Natural killer cell (primary cell): ENCODE measurements at regions not wholly inside any gene's neighbourhood (a gene's known extent, or its start where the extent isn't known, plus 50 kb on each side); places are given as distances from the start of the nearest gene placed in this dataset.

ENCODE experiments used
- ATAC-seq, 3 donors: fragments of 150-1000 bp in 2 of 3; fragments of 200-7000 bp in 1 of 3; cut with Tn5 transposase; 1 replicate in 1 of 3; 2 replicates in 2 of 3; pipeline ENCODE4 v1.10.0; 2021; ENCODE audit warnings: mild to moderate bottlenecking in 2 of 3, moderate library complexity in 2 of 3
- DNase-seq, 2 donors: peaks; one replicate each; pipeline versions ENCODE4 v3.0.0 to v3.0.0-alpha.2; 2013 to 2021; ENCODE audit warnings: mixed read lengths in 1 of 2
- H3K27ac ChIP-seq: one replicate; pipeline ENCODE4 v1.5.1; 2013; ENCODE audit warnings: mild to moderate bottlenecking, low read length
- H3K27me3 ChIP-seq: one replicate; pipeline ENCODE4 v1.6.1; 2013; ENCODE audit warnings: low read length; ENCODE audit not compliant: control insufficient read depth, insufficient read depth
- H3K36me3 ChIP-seq: one replicate; pipeline ENCODE4 v1.6.1; 2013; ENCODE audit warnings: low read length; ENCODE audit not compliant: control insufficient read depth, insufficient read depth
- H3K4me1 ChIP-seq: one replicate; pipeline ENCODE4 v1.6.1; 2013; ENCODE audit warnings: low read length; ENCODE audit not compliant: control insufficient read depth, insufficient read depth
- H3K4me3 ChIP-seq: one replicate; pipeline ENCODE4 v1.5.1; 2013; ENCODE audit warnings: low read length
- H3K9me3 ChIP-seq: one replicate; pipeline ENCODE4 v1.6.1; 2013; ENCODE audit warnings: low read length; ENCODE audit not compliant: control insufficient read depth, insufficient read depth
- H3K27ac Mint-ChIP-seq, 2 donors: one replicate each; pipeline ENCODE4 v1.8.0; 2022; ENCODE audit warnings: mild to moderate bottlenecking in 2 of 2, mixed read lengths in 2 of 2, moderate library complexity in 1 of 2
- H3K27me3 Mint-ChIP-seq, 2 donors: one replicate each; pipeline ENCODE4 v1.8.0; 2022; ENCODE audit warnings: low read depth in 2 of 2, mixed read lengths in 2 of 2
- H3K36me3 Mint-ChIP-seq: one replicate; pipeline ENCODE4 v1.8.0; 2022; ENCODE audit warnings: mixed read lengths
- H3K4me1 Mint-ChIP-seq, 2 donors: one replicate each; pipeline ENCODE4 v1.8.0; 2022; ENCODE audit warnings: mixed read lengths in 2 of 2
- H3K4me3 Mint-ChIP-seq: one replicate; pipeline ENCODE4 v1.8.0; 2022; ENCODE audit warnings: mild to moderate bottlenecking, moderate library complexity, mixed read lengths
- H3K9me3 Mint-ChIP-seq, 2 donors: one replicate each; pipeline ENCODE4 v1.8.0; 2022; ENCODE audit warnings: mixed read lengths in 2 of 2
- CTCF ChIP-seq: fragments of 200-600 bp; IDR thresholded peaks from one replicate; pipeline ENCODE4 v1.8.0; 2022; ENCODE audit warnings: antibody characterized with exemption
- WGBS: methylation state at CpG from one replicate; pipeline ENCODE4 v1.1.7; 2013; ENCODE audit warnings: missing lambda C conversion rate; ENCODE audit not compliant: insufficient coverage; 5-methylcytosine and 5-hydroxymethylcytosine counted together
- intact Hi-C: fragments of 100-400 bp; cut with micrococcal nuclease; formaldehyde crosslinking; loops from one replicate; pipeline ENCODE4 v1.14.2; 2022

- H3K27me3 Mint-ChIP-seq: no peaks in the 10 kb centered on the region
- WGBS: 14% methylated on average over 3 of the region's 3 CpGs
- H3K36me3 Mint-ChIP-seq: no peaks in the 10 kb centered on the region
- Histone ChIP-seq H3K36me3 (no peaks in the 10 kb centered on the region), H3K4me1 (no peaks in the 10 kb centered on the region), H3K27ac (no peak overlapping the region), H3K4me3 (no peak overlapping the region), H3K27me3 (no peaks in the 10 kb centered on the region), H3K9me3 (no peaks in the 10 kb centered on the region)
- no peak for DNase-seq
- H3K27ac Mint-ChIP-seq: no peak overlapping the region
- peaks cover 0 to 2% of the 10 kb centered on the region in 2 donors for H3K9me3 Mint-ChIP-seq
- no peak for TF ChIP-seq CTCF
- no peak overlapping the region for H3K4me3 Mint-ChIP-seq
- no peak for ATAC-seq
- no peaks in the 10 kb centered on the region for H3K4me1 Mint-ChIP-seq
- intact Hi-C loops: no loop called here
Measured at GRCh38 chr2:40534528-40534927, 82.6 kb upstream of the SLC8A1 start.

DNA sequence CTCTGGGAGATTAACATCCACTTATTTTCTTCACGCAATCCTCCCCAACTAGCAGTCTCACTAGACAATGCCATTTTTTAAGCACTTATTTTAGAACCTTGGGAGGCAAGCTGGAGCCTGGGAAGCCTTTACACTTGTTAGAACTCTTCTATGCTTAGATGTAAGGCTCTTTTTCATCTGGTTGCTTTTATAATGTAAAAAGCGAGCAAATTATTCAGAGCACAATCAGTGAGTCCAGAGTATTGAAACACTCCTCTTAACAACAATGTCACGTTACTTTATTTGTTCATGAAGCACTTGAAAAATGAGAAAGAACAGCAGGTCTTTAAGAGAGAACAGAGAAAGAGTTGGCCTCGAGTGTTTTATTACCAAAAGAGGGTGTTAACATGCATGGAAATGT is 84.1 kb upstream of the SLC8A1 start:
- DNase-seq (no peak), ATAC-seq (no peak)
- WGBS: 90% methylated on average over 2 of the region's 4 CpGs
- H3K4me1 ChIP-seq: no peaks in the 10 kb centered on the region
- no peak overlapping the region for H3K27ac ChIP-seq
- no peaks in the 10 kb centered on the region for H3K27me3 ChIP-seq
- H3K36me3 Mint-ChIP-seq: no peaks in the 10 kb centered on the region
- no peak for TF ChIP-seq CTCF
- no peaks in the 10 kb centered on the region for H3K9me3 ChIP-seq
- H3K4me3 ChIP-seq: no peak overlapping the region
- no peaks in the 10 kb centered on the region for H3K27me3 Mint-ChIP-seq
- intact Hi-C loops: no loop called here
- H3K27ac Mint-ChIP-seq: no peak overlapping the region
- H3K9me3 Mint-ChIP-seq: peaks cover 0 to 2% of the 10 kb centered on the region in 2 donors
- H3K36me3 ChIP-seq: no peaks in the 10 kb centered on the region
- H3K4me1 Mint-ChIP-seq: no peaks in the 10 kb centered on the region
- no peak overlapping the region for H3K4me3 Mint-ChIP-seq

DNA sequence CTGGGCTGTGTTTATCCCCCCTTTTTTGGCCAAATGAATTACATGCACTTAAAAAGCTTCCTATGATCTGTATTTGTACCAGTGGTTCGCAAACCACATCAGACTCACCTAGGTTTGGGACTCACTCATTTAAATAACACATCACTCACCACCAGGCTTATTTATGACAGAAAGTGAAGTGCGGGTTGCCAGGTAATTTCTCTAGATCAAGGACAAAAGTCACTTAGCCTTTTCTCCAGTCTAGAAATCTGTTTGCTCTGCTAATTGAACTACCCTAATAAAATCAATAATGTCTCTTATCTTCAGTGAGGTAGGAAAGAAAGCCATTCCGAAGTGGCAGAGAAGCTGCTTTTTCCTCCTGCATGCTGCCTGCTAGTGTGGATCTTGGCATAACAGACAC is 88.1 kb upstream of the SLC8A1 start:
- Histone ChIP-seq H3K4me3 (no peak overlapping the region), H3K36me3 (no peaks in the 10 kb centered on the region), H3K27ac (no peak overlapping the region), H3K27me3 (no peaks in the 10 kb centered on the region), H3K4me1 (no peaks in the 10 kb centered on the region), H3K9me3 (no peaks in the 10 kb centered on the region)
- WGBS: 89% methylated on average over 3 of the region's 3 CpGs
- no peak overlapping the region for H3K4me3 Mint-ChIP-seq
- no peaks in the 10 kb centered on the region for H3K27me3 Mint-ChIP-seq
- no peaks in the 10 kb centered on the region for H3K36me3 Mint-ChIP-seq
- no peak overlapping the region for H3K27ac Mint-ChIP-seq
- H3K4me1 Mint-ChIP-seq: no peaks in the 10 kb centered on the region
- TF ChIP-seq CTCF: no peak
- H3K9me3 Mint-ChIP-seq: no peaks in the 10 kb centered on the region
- intact Hi-C loops: no loop called here
- DNase-seq (no peak), ATAC-seq (no peak)

DNA sequence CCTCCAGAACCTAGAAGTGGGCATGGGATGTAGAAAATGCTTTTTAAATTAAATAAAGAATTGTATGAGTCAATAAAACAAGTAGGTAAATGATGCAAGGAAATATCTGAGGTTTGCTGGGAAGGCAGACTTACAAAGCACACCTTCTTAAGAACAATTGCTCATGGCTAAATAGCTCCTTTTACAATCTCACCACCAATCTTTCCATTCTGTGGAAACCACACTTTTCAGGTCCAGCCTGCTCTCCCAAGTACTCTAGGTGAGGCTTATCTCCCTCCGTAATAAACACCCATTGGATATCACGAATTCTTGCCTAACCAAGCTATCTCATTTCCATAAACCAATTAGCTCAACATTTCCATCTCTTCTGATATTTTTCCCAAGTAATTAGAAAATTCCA is 91.5 kb upstream of the SLC8A1 start:
- no peak for ATAC-seq
- Histone ChIP-seq H3K4me3 (no peak overlapping the region), H3K27me3 (no peaks in the 10 kb centered on the region), H3K4me1 (no peaks in the 10 kb centered on the region), H3K27ac (no peak overlapping the region), H3K36me3 (no peaks in the 10 kb centered on the region), H3K9me3 (no peaks in the 10 kb centered on the region)
- Mint-ChIP-seq H3K27me3 (no peaks in the 10 kb centered on the region), H3K9me3 (peaks cover 0 to 3% of the 10 kb centered on the region in 2 donors), H3K36me3 (no peaks in the 10 kb centered on the region), H3K4me1 (no peaks in the 10 kb centered on the region), H3K27ac (no peak overlapping the region), H3K4me3 (no peak overlapping the region)
- TF ChIP-seq CTCF: no peak
- no peak for DNase-seq
- intact Hi-C loops: no loop called here
- WGBS: 93% methylated on average over 2 of the region's 2 CpGs
